ENCODE measurements at regions not wholly inside any gene's neighbourhood (a gene's known extent, or its start where the extent isn't known, plus 50 kb on each side); places are given as distances from the start of the nearest gene placed in this dataset.

DNA sequence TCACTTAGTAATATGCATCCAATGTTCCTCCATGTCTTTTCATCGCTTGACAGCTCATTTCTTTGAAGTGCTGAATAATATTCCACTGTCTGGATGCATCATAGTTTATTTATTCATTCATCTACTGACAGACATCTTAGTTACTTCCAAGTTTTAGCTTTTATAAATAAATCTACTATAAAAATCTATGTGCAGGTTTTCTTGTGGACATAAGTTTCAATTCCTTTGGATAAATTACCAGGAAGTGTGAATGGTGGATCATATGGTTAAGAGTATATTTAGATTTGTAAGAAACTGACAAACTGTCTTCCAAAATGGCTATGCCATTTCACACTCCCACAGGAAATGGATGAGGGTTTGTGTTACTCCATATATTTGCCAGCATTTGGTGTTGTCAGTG is 1392.9 kb upstream of the PABPC4L start:
- H3K4me1 ChIP-seq (ENCODE audit: insufficient read depth): no peaks in the 10 kb centered on the region
- H4K20me1 ChIP-seq (ENCODE audit: insufficient read depth, poor library complexity, severe bottlenecking): no peaks in the 10 kb centered on the region
- H3K9me2 ChIP-seq (replicated peaks; ENCODE audit: insufficient read depth): no peaks in the 10 kb centered on the region
- H3K36me3 ChIP-seq (replicated peaks; ENCODE audit: insufficient read depth, low read depth): no peaks in the 10 kb centered on the region
- no peaks in the 10 kb centered on the region for H3K27me3 ChIP-seq
- 84% methylated on average over 1 of the region's 1 CpG for WGBS (ENCODE audit: low lambda C conversion rate, missing lambda C conversion rate)
- TF ChIP-seq EZH2phosphoT487 (IDR thresholded peaks at IDR 0.05; ENCODE audit: low read depth, severe bottlenecking, unreplicated experiment) (no peak), EZH2 (IDR thresholded peaks at IDR 0.05; ENCODE audit: borderline replicate concordance) (no peak), CTCF (IDR thresholded peaks at IDR 0.05; ENCODE audit: poor library complexity) (no peak)
- no peak overlapping the region for H3K4me3 ChIP-seq
- H3K4me2 ChIP-seq: no peak overlapping the region
- no peak overlapping the region for H3K27ac ChIP-seq
- no peaks in the 10 kb centered on the region for H3K9me3 ChIP-seq (ENCODE audit: low read depth)
- no peak for DNase-seq (ENCODE audit: low spot score)
- H3K79me2 ChIP-seq: no peaks in the 10 kb centered on the region
- no peak overlapping the region for H2AFZ ChIP-seq

- H3K4me2 ChIP-seq: no peak overlapping the region
- H3K36me3 ChIP-seq (replicated peaks; ENCODE audit: insufficient read depth, low read depth): no peaks in the 10 kb centered on the region
- no peaks in the 10 kb centered on the region for H3K9me3 ChIP-seq (ENCODE audit: low read depth)
- H3K27ac ChIP-seq: no peak overlapping the region
- WGBS (ENCODE audit: low lambda C conversion rate, missing lambda C conversion rate): 43% methylated on average over 1 of the region's 1 CpG
- no peaks in the 10 kb centered on the region for H3K9me2 ChIP-seq (replicated peaks; ENCODE audit: insufficient read depth)
- H3K27me3 ChIP-seq: no peaks in the 10 kb centered on the region
- no peaks in the 10 kb centered on the region for H4K20me1 ChIP-seq (ENCODE audit: insufficient read depth, poor library complexity, severe bottlenecking)
- no peak overlapping the region for H2AFZ ChIP-seq
- no peaks in the 10 kb centered on the region for H3K4me1 ChIP-seq (ENCODE audit: insufficient read depth)
- H3K4me3 ChIP-seq: no peak overlapping the region
- DNase-seq (ENCODE audit: low spot score): no peak
- no peaks in the 10 kb centered on the region for H3K79me2 ChIP-seq
- TF ChIP-seq EZH2phosphoT487 (IDR thresholded peaks at IDR 0.05; ENCODE audit: low read depth, severe bottlenecking, unreplicated experiment): no peak
- TF ChIP-seq EZH2 (IDR thresholded peaks at IDR 0.05; ENCODE audit: borderline replicate concordance): no peak
- no peak for TF ChIP-seq CTCF (IDR thresholded peaks at IDR 0.05; ENCODE audit: poor library complexity)
These were observed 1373.5 kb upstream of the PABPC4L start for GRCh38 chr4:135575041-135575440.

DNA sequence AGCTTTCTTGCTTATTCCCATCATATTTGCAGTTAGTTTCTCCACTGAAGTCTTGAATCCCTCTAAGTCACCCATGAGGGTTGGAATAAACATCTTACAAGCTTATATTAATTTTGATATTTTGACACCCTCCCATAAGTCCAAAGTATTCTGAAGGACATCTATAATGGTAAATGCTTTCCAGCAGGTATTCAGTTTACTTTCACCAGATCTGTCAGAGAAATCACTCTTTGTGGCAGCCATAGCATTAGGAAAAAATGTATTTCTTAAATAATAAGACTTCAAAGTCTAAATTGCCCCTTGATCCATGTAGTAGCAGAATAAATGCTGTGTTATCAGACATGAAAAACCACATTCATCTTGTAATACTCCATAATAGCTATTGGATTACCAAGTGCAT is 1371.7 kb upstream of the PABPC4L start:
- Histone ChIP-seq H3K27ac (no peak overlapping the region), H3K27me3 (no peaks in the 10 kb centered on the region)

More for the DNA sequence above, 1371.7 kb upstream of the PABPC4L start:
- Histone ChIP-seq H4K20me1 (ENCODE audit: insufficient read depth, poor library complexity, severe bottlenecking) (no peaks in the 10 kb centered on the region), H3K4me1 (ENCODE audit: insufficient read depth) (no peaks in the 10 kb centered on the region), H3K4me2 (no peak overlapping the region), H3K9me3 (ENCODE audit: low read depth) (no peaks in the 10 kb centered on the region), H3K4me3 (no peak overlapping the region), H3K36me3 (replicated peaks; ENCODE audit: insufficient read depth, low read depth) (no peaks in the 10 kb centered on the region), H3K9me2 (replicated peaks; ENCODE audit: insufficient read depth) (no peaks in the 10 kb centered on the region), H2AFZ (no peak overlapping the region), H3K79me2 (no peaks in the 10 kb centered on the region)
- DNase-seq (ENCODE audit: low spot score): no peak
- no peak for TF ChIP-seq EZH2phosphoT487 (IDR thresholded peaks at IDR 0.05; ENCODE audit: low read depth, severe bottlenecking, unreplicated experiment)
- TF ChIP-seq CTCF (IDR thresholded peaks at IDR 0.05; ENCODE audit: poor library complexity): no peak
- no peak for TF ChIP-seq EZH2 (IDR thresholded peaks at IDR 0.05; ENCODE audit: borderline replicate concordance)
